HG03342 (cell line): ENCODE measurements at regions not wholly inside any gene's neighbourhood (a gene's known extent, or its start where the extent isn't known, plus 50 kb on each side); places are given as distances from the start of the nearest gene placed in this dataset.

ENCODE experiments used
- ATAC-seq: cut with Tn5 transposase; IDR thresholded peaks from one replicate; pipeline ENCODE4 v1.9.1; 2021; ENCODE audit warnings: mild to moderate bottlenecking, moderate library complexity; ENCODE audit not compliant: unreplicated experiment

DNA sequence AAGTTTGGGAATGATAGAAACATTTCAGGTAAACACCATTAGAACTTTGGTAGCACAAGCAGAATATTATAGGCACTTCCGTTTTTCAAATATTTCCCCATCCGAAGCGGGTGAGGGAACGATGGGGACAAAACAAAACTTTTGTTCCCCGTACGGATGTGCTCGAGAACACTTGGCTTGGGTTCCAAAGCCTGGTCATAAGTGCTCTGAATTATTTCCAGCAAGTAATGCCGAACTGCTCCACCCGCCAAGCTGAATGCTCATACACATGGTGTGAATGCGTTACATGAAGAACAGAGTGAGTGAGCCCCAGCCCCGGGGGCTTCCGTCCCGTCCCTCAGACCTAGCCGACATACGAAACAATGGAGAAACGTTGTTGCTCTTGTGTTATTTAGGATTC lies 438.2 kb upstream of the ARRDC4 start:
- no peak for ATAC-seq

DNA sequence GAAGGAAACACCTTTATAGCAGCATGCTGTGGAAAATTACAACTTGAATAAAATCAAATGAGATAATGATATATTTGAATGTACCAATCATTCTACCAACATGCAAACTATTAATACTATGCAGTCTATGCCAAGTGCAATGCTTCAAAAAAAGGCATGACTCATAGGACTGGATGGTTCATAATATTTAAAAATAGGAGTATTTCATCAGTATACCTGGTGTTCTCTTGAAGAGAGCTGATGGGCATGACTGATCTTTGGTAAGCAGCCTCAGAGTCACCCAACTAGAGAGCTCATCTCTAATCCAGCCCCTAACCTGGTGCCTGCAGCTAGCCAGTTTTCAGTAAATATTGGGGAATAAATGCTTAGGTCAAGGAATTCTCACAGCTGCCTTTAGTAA lies 434.7 kb upstream of the ARRDC4 start:
- no peak for ATAC-seq

DNA sequence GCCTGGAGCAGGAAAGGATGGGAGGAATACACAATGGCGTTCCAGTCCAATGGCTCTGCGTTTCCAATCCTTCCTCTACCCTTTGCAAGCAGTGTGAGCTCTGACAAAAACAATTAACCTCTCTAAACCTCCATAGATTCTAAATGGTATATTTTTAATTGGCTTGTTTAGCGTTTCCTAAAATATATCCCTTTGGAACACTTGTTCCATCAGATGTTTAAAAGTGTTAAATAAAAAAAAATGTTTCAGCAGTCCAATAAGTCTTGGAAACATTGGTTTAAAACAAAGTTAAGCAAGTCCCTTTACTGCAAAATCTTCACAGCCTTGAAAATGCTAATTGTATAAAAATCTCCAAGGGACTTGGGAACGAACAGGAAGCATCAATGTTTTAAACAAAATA lies 432.3 kb upstream of the ARRDC4 start:
- ATAC-seq, result no peak

DNA sequence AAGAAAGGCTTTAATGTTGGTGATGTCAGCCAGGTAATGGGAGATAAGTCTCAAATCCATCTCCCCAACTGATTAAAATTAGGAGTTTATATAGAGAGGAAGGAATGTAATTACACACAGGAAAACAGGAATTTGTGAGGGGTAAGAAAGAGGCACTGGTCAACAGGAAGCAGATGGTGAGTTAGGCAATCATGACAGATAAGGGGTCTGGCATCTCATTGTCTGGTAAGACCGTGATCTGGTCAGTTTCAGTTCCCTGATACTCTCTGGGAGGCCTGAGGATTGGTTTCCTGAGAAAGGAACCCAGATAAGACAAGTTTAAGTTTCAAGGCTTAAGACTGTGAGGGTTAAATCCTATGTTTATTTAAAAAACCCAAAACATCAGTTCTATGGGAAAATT lies 414.7 kb upstream of the ARRDC4 start:
- no peak for ATAC-seq

DNA sequence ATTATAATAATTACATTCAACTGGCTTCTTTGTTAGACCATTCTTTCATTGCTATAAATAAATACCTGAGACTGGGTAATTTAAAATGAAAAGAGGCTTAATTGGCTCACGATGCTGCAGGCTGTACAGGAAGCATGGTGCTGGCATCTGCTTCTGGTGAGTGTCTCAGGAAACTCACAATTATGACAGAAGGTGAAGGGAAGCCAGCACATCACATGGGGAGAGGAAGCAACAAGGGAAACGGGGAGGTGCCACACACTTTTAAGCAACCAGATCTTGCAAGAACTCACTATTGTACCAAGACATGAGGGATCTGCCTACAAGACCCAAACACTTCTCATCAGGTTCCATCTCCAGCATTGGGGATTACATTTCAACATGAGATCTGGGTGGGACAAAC lies 413.1 kb upstream of the ARRDC4 start:
- ATAC-seq, result no peak

DNA sequence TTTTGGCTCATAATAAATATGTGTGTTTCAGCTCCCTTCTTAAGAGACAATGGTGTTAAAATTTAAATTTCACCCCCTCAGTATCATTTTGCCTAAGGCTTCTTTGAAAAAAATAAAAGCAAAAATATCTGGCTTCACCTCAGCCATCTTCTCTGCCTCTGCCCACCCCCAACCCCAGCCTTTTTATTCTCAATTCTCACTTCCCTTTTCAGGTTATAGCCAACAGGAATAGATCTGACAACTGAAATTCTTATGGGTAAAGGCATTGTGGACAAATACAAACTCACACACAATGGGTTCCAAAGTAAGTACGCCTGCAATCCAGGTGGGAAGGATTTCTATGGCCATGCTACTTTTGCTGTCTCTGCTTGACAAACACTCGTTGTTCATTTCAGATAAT lies 399.0 kb upstream of the ARRDC4 start:
- no peak for ATAC-seq

DNA sequence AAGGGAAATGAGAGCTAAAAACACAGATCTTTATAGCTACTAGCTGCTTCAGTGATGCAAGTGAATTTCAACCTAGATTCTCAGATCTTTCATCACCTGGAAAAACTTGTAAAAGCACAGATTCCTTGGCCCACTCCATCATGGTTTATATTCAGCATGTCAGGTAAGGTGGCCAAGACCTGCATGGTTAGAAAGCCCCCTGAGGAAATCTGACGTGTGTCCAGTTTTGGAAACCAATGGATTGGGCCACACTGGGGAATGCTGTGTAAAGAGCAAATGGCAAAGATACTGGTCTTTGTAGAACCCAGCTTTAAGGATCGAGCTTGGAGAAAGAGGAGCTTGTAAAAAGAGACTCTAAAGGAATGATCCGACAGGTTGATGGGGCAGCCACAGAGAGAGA lies 397.0 kb upstream of the ARRDC4 start:
- no peak for ATAC-seq

DNA sequence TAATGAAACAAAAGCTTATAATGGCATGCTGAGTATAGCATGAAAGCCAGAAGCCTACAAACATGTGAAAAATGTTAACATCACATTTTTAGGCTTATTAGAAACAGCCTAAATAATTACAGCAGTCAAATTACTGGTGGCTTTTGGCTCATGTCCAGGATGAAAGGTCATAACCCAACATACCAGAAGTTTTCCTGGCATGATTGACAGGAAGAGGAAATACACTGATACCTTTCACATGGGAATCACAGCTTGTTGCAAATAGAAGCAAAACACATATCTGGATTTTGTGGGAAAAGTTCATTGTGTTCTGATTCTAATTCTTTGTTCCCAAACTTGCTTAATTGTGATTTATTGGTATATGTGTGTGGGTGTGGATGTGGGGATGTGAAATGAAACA lies 393.5 kb upstream of the ARRDC4 start:
- ATAC-seq, result no peak

DNA sequence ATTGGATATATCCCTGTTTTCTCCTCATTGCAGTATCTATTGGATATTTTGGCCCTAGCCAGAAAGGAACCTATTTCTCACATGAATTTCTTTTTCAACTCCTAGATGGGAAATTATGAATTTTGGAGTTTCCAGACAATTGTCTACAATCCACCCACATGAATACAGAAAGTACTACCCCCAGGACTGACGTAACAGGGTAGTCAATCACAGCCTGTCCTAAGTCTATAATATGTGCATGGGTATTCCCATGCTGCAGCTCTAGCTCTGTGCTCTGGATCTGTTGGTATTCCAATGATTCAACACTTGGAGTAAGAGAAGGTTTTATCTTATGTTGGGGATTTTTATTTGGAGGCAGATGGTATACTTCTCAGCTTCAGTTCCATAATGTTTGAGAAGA lies 393.1 kb upstream of the ARRDC4 start:
- no peak for ATAC-seq

DNA sequence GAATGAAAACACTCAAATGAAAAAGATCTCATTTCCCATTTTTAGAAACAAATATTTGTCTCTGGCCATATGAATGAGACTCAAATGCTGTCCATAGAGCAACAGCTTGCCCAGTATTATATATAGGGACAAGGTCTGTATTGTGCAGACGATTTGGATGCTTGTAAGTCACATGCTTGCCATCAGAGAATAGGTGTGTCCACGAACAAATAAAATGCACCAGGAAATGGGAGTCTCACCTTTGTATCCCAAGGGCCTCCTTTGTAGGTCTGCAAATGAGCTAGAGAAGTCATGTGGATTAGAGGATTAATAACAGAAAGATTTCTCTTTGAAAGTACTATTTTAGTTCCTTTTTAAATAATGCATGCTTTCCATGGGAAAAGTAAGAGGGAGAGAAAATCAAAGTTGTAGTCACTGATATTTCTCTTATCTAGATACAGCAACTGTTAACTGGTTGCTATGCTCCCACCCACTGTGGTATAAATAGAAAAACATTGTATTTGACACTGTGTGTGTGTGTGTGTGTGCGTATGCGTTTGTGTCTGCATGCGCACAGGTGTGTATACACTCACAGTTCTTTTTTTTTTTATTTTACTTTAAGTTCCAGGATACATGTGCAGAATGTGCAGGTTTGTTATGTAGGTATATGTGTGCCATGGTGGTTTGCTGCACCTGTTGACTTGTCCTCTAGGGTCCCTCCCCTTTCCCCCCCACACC lies 383.4 kb upstream of the ARRDC4 start:
- no peak for ATAC-seq

DNA sequence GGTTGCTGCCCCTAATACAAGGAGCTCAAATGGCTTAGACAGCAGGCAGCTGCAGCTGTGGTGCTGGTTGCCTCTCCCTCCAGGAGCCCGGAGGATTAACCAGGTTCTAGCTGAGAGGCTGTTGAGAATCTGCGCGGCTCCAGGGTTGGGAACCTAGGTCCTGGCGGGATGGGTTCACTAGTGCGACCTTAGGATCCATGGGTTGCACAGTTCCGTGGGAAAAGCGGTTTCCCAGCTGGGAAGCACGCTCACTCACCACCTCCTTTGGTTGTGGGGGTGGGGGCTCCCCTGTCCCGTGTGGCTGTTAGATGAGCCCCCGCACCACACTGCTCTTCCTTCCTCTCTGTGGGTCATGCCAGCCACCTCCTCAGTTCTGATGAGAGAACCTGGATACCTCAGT lies 375.1 kb upstream of the ARRDC4 start:
- no peak for ATAC-seq

DNA sequence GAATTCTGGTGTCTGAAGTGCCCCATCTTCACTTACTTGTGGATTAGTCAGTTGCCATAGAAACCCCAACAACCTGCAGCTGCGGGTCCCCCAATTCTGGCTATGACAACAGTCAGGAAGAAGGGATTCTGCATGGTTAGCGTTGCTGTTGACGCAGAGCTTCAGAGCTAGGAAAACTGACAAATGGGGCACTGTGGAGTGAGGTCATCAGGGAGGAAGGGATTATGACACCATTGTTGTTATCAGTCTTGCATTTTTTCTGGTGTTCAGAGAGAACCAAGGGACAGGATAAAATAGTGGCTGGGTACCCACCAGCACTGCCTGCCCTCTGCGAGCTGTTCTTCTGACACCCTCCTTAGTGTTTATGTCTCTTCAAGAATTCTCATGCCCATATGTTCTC lies 367.7 kb upstream of the ARRDC4 start:
- ATAC-seq, result no peak

DNA sequence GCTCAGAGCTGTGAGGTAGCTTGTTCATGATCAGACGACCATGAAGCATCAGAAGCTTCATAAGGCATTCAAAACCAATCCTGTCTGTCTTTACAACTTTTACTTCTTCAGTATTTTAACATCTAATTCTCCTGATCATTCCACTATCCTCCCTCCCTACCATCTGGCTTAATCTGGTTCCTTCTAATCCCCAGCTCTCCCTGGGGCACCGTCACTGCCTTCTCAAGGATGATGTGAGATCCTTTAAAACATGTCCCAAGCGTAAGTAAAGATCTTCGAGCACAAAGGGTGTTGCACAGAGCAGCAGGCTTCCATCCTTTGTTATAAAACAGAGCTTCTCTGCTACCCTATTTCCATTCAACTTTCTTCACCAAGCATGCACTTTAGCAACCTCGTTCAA lies 362.7 kb upstream of the ARRDC4 start:
- ATAC-seq, result no peak

DNA sequence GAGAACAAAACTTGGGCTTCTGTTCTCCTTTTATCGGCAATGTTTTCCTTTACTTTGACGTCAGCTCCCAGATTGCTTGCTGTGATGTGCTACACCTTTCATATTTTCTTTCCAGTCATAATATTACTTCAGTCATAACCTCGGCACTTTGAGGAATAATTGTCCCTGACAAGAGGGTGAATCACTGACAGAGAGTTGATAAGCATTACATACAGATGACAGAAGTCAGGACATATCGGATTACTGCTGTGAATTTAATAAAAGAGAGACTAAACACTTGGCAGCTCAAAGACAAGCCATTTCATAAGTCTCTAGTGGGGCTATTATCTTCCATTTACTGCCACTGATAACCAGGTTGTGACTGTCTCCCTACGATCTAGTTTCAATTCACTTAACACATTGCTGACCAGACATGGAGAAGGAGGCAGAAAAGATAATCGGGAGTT lies 362.1 kb upstream of the ARRDC4 start:
- ATAC-seq, result no peak

DNA sequence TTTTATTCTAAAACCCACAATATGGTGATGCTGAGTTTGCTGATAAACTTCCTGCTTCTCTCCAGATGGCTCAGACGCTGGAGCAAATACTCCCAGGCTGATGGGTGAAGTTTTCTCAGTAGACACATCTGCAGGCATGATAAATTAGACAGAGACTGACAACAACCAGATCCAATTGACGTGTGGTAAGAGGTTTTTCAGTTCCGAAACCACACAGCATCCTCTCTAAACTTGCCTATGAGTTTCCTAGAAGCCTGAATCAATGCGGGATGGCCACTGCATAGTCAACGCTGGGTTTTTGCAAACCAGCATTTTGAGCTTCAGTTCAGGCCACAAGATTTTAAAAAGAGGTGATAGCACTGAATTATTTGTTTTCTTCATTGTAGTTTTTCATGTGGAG lies 360.3 kb upstream of the ARRDC4 start:
- ATAC-seq, result no peak

DNA sequence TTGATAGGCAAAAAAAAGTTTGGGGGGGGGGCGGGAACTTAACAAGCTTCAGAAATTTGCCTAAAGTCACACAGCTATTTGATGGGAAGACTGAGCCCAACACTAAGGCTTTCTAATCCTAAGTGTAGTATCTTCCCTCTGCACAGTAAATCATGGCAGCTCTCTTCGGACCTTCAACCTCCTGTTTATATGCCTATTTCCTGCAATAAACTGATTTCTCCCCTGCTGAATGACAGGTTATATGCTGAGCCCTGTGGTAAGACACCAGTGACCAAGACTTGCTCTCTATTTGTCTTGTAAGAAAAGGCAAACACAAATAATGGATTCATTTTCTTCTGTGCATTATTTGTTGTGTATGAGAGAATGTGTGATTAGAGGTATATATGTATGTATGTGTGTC lies 355.8 kb upstream of the ARRDC4 start:
- no peak for ATAC-seq

DNA sequence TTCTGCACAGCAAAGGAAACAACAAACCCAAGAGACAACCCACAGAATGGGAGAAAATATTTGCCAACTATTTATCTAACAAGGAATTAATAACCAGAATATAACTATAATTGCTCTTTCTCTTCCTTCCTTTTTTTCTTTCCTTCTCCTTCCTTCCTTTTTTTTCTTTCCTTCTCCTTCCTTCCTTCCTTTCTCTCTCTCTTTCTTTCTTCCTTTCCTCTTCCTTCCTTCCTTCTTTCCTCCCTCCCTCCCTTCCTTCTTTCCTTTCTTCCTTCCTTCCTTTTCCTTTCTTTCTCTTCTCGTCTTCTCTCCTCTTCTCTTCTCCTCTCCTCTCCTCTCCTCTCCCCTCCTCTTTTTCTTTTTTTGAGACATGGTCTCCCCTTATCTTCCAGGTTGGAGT lies 345.4 kb upstream of the ARRDC4 start:
- no peak for ATAC-seq

DNA sequence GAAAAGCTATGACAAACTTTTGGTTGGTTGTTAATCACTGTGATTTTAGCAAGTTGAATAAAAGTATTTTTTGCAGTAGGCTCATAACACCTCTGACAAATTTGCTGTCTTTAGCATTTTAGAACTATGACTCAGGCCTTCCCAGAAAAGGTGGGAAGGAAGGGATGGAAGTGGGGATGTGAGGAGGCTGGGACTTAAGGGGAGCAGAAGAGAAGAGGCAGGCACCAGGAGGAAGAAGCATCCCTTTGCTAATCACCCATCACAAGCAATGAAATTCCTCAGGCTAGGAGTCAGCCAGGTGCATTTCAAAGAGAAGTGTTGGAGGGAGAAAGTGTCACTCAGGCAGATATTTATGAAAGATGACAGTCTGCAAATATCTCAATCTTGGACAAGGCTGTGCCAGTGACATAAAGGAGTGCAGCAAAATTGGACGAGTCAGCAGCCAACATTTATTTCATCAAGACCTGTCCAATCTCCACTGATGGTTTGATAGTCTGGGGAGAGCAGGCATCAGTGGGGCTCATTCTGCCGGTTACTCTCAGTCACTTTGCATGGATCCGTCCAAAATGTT lies 337.3 kb upstream of the ARRDC4 start:
- ATAC-seq, result no peak

DNA sequence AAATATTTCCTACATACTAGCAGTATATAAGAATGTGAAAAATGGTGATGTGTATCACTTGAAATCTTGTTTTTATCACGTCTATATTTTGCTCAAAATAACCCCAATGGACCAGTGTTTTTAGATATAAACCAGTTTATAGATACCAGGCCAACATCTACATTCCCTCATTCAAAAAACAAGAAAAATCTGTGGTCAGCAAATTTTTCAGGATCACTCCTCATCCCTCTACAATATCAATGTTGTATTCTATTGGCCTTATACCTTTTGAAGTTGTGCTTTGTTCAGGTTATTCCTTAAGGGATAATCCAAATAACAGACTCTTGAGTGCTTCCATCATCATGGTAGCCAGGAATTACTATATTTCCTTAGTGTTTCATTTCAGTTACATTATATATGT lies 332.9 kb upstream of the ARRDC4 start:
- ATAC-seq, result no peak

DNA sequence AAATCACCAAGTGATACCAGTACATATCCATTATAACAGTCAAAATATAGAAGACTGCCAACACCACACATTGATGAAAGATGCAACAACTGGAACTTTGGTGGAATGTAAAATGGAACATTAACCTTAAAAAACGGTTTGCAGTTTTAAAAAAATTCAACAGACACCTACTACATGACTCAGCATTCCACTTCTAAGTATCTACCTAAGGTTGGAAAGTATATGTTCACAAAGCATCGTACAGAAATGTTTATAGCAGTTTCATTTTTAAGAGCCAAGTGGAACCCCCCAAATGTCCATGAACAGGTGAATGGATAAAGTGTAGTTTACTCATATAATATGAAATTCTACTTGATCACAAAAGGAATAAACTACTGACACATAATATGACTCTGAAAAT lies 314.7 kb upstream of the ARRDC4 start:
- ATAC-seq, result no peak

DNA sequence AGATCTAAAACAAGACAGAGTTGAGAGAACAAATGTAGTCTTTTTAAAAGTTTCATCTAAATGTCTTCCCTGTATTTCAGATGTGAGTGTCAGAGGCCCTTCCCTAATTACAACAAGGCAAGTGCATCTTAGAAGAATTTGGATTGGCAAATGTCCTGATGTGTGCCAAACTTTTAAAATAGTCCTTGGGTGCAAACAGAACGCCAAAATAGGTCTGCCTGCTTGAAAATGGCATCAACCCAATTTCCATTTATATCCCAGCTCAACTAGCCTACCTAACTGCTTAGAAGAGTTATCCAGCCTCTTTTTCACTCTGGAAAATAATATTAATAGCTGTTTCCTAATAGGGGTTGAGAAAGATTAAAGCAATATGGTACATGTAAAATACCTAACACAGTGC lies 311.8 kb upstream of the ARRDC4 start:
- ATAC-seq, result no peak

DNA sequence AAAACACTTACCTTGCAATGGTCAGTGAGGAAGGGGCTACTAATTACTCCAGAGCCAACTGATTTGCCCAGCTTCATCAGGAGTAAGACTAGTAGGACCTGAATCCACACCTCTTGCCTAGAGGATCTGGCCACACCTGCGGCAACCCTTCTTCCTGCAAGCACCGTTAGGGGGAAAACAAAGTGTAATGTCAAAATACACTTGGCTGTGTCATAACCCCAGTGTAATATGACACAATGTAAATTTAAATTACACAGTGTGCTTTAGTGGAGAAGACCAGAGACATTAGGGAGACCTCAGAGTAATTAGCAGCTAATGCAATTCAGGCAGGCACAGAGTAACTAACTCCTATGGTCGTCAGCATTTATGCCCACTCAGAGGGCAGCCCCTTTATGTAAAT lies 308.5 kb upstream of the ARRDC4 start:
- ATAC-seq, result no peak

DNA sequence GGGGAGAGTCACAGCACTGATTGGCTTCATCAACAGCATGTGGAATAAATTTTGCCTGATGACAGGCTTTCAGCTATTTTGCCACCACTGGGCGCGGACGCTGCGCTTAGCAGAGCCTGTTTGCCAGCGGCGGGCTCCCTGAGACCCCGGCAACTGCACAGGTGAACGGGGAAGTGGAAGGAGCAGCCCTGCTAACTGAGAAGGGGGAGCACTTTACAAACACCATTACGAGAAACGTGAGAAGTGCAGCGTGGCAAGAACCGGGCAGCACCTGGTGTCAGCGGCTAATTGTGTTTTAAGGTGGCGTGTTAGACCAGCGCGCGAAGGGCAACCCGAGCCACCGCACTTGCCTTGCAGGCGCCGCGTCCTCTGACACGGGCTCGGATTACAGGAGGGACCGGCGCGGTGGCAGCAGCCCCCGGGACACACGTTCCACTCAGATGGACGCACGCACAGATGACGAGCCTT lies 307.8 kb upstream of the ARRDC4 start:
- no peak for ATAC-seq
